NCI-H748 (cell line): ENCODE measurements at regions not wholly inside any gene's neighbourhood (a gene's known extent, or its start where the extent isn't known, plus 50 kb on each side); places are given as distances from the start of the nearest gene placed in this dataset.
A peak's percentile ranks its signal among the peaks of the same experiment; 100 is the strongest.

Experiments
- DNase-seq: peaks from one replicate; lab custom pipeline; 2025; ENCODE audit not compliant: unreplicated experiment; lab: John Stamatoyannopoulos, UW

GRCh38 chr10:36341471-36341870, 699.4 kb upstream of the FZD8 start:
- DNase-seq = no peak

- DNase-seq = no peak
These were observed 694.2 kb upstream of the FZD8 start for GRCh38 chr10:36336315-36336714.

DNA sequence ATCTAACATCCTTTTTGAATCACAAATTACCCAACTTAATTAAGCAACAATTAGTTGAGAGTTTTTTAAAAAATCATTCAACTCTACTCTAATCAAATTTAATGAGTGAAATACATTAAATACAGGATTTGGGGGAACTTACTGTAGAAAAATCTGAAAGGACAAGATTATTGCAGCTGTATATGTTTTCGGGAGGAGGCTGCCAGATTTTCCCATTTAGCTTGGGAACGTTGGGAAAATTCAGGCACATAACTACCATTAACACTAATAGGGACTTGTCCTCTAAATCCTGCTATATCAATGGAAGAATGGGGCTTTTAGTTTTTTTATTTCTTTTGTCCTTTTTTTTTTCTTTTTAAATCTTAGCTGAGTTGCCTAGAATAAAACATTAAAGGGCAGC, 691.4 kb upstream of the FZD8 start:
- DNase-seq = no peak

DNA sequence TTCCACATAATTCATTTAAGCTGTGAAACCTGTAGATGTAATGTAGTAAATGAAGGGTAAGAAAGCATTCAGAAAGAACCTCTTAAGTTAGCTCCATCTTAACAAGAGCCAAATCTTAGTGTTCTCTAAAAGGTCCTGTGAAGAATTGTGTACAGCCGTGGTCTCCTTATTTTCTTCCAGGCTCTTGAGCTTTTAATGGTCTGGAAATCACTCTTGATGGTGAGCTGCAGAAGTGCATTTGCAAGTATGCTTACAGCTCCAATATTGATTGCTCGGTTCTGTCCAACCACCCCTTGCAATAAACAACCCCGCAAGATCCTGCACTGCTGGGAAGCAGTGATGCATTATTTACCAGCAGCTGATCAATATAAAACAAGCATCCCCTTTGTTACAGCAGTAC, 690.8 kb upstream of the FZD8 start:
- no peak for DNase-seq

DNA sequence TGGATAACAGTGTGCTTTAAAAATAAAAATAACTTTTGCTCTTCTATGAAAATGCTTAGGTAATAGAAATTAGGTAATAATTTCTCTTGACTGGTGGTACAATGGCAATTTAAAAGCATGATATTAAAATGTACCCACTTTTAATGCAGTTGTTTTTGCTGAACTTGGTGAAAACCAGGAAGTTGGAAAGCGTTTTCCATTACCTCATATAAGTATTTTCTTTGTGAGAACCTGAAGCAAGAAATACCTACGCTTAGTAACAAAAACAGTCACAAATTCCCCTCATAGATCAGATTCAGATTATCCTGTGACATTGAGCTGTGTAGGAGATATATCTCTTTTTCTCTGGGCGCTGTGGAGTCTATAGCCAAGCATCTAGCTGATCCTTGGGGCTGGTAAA, 689.0 kb upstream of the FZD8 start:
- DNase-seq = no peak

DNA sequence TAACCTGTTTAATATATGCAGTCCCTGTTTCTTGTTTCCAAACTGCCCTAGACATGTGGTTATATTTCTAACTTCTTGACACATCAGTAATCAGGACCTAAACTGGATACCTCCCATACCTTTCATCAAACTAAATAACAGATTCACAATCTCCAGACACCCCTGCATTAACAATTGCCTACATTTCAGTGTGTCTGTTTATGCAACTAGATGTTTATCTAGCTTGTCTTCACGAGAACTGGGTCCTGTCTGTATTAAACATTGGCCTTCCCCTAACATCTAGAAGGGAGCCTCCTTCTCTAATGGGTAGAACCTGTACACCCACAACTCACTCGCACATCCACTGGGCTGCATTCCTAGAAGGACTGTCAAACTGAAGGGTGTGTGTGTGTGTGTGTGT, 683.7 kb upstream of the FZD8 start:
- DNase-seq = no peak

GRCh38 chr10:36324831-36325230, 682.7 kb upstream of the FZD8 start:
- no peak for DNase-seq

DNA sequence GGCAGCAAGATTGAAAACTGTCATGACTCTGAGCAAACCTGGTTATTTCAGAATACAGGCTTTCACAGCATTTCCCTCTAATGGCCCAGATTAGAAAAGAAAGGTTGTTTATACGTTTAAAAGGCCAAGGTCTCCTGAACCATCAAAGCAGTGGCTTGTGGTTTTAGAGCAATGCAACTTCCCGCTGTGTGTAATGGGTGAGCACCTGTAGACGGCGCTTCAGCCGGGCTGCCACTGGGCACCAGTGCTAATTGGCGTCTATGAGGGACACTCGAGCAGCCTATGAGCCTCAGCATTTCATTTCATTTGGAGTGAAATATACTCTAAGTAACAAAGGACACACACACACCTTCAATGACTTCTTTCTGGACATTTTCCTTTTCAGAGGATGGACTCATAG, 671.0 kb upstream of the FZD8 start:
- no peak for DNase-seq

DNA sequence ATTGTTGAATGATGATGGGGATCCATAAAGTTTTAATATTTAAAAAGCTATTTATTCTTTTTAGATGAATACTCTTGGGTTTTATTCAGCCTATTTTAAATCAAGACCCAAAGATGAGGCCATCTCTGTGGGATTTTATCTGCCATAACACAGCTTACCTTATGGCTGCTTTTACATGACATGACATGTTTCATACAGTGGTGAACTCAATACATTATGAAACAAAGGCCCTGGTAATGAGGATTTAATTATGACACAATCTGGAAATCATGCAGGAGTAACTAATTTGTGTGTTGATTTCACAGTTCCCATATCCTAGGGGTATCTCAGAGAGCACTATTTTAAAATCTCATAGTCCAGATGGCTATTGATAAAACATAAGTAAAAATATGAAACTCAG, 661.8 kb upstream of the FZD8 start:
- no peak for DNase-seq

DNA sequence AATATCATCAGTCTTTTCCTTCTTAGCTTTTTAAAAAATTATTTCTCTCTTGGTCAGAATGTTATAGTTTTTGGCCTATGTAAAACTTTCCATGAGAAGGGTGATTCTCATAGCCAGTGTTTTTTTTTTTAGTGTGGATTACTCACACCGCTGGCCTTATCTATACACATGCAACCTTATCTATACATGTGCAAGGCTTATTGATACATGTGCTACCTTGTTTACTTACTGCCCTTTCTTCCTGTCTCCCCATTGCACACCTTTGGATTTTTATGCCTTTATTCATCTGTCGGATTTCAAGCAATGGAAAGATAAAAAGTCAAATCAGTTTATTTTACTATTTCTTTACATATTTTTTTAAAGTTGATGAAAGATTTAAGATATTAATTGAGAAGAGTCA, 660.0 kb upstream of the FZD8 start:
- no peak for DNase-seq

DNA sequence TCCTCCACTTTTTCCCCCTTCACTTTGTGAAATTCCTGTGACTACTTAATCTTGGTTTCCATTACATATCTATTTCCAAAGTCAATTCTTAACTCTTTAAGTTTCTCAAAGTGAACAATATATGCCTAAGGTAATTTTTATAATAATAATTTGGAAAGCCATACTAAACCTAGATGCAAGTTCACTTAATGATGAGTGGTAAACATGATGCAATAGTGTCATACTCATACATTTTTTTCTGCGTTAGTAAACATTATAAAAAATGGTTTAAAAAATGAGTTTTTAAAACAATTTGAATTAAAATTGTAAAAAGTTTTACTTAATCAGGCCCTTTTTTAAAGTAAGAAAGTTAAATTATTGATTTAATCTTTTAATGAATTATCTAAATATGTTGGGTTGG, 659.4 kb upstream of the FZD8 start:
- DNase-seq = no peak

GRCh38 chr10:36301139-36301538, 659.0 kb upstream of the FZD8 start:
- no peak for DNase-seq

- no peak for DNase-seq
These were observed 641.7 kb upstream of the FZD8 start for GRCh38 chr10:36283827-36284226.

GRCh38 chr10:36281831-36282331, 639.8 kb upstream of the FZD8 start:
- no peak for DNase-seq

DNA sequence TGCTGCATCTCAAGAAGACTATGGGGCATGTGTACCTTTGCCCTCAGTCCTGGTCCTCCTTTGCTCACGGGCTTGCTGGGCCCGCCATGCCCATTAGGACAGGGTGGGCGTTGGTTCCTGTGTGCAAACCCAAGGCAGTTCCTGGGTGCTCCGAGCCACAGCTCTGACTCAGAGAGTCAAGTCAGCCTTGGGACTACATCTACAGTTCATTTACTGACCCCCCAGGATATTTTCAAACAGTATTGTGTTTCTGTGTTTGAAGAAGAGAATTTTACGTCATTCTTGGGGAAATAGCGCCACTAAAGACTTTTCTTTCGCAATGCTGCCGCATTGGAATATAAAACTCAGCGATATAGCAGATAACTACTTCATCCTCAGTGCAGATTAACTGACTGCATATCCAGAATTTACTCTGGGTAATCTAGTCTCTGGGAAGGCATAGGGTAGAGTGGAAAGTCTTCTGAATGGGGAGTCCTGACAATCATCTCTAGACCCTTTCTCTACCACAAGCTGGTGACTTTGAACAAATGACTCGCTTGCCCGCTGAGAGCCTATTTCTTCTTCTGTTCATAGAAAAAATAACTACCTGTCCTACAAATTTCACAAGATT, 638.9 kb upstream of the FZD8 start:
- DNase-seq = no peak

DNA sequence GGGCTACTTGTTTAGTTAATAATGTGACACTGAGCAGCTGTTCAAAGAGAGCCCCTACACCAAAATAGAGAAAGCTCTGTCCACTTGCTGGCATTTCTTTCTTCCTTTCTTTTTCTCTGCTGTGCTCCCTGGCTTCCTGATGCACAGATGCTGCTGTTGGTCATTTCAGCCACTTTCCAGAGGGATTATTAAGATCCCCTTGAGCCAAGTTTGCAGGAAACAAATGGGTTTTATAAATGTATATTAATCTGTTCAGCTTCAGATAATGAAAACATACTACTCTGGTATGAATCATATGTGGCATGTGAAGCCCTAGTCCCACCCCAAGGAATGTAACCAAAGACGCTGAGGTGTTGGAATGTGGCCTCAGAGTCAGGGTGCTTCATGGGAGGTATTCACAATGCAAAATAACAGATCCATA, 638.2 kb upstream of the FZD8 start:
- DNase-seq = peak; percentile 10

DNA sequence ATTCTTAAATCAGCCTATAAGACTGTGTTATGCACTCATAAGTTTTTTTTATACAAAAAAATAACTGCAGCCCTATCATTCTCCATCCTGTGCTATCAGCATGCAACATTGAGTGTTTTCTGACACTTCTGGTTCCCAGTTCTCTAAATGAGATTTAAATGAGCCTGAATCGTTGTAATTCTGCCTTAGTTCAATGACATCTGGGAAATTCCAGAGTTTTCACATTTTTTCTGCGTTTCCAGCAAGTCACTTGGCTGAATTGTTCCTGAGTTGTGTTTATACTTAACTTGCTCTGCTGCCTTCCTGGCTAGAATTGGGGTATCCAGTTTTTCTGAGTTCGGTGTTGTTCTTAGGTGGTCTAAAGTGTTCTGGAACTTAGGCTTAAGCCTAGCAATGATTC, 636.1 kb upstream of the FZD8 start:
- no peak for DNase-seq

GRCh38 chr10:36277459-36277858, 635.4 kb upstream of the FZD8 start:
- no peak for DNase-seq

GRCh38 chr10:36271627-36272340, 629.7 kb upstream of the FZD8 start:
- no peak for DNase-seq

DNA sequence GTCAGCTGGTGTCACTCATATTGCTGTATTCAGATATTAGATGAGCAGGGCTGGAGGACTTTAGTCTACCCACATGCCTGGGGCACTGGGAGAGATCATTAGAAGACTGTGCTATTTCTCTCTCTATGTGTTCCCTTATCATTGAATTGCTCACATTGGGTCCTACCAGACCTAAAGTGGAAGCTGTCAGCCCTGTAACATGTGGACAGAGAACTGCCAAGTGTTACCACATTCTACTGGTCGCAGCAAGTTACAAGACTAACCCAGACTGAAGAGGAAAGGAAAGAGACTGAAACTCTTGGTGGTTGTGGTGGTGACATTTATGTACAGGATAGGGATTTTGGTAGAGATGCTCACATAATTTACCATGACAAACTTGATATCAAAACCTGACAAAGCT, 627.1 kb upstream of the FZD8 start:
- no peak for DNase-seq

- peak; percentile 11 for DNase-seq
These were observed 624.8 kb upstream of the FZD8 start for GRCh38 chr10:36266923-36267322.

DNA sequence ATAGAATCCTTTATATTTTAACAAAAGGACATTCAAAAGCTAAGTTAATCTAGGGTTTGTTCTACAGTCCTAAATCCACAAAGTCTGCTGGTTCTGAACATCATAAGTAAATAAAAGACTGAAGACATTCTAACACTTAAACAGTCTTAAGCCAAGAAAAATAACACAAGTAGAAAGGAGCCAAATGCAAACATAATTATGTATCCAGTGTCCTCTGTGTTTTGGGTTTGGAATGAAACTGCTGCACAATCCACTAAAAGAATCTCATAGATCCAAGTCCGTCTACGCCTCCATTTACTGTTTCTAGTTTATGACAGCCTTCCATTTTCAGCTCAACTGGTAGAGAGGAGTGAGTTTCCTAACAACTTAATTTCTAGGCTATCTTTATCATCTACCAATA, 623.6 kb upstream of the FZD8 start:
- DNase-seq = no peak

DNA sequence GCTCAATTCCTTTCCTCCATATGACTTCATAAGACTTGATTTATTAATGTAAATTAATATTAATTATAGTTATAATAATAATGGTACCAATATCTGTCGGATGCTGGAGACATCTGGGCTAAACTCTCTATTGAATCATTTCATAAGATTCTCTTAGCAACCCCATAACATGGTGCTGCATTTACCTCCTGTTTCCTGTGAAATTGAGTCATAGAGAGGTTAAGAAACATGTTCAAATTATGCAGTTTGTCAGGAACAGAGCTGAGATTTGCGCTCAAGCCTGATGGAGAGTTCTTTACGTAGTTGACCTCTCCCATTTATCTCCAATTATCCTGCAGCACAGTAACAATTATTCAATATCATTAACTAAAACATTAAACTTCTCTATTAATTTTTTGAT, 621.8 kb upstream of the FZD8 start:
- no peak for DNase-seq
